Endothelial cell of umbilical vein (primary cell): ENCODE measurements at regions not wholly inside any gene's neighbourhood (a gene's known extent, or its start where the extent isn't known, plus 50 kb on each side); places are given as distances from the start of the nearest gene placed in this dataset.

Experiments used
- CTCF ChIP-seq, 2 donors: IDR thresholded peaks; 1 replicate in 1 of 2; 2 replicates in 1 of 2; pipeline ENCODE4 v1.5.1; 2011; ENCODE audit warnings: low read length in 2 of 2, mild to moderate bottlenecking in 2 of 2, moderate library complexity in 2 of 2, control low read depth in 1 of 2, inconsistent platforms in 1 of 2, low read depth in 1 of 2; ENCODE audit not compliant: insufficient read depth in 1 of 2; ENCODE audit errors: extremely low read depth in 1 of 2
- EZH2 ChIP-seq: IDR thresholded peaks from 2 replicates; pipeline ENCODE4 v1.6.1; 2012; ENCODE audit warnings: borderline replicate concordance, low read depth, mild to moderate bottlenecking, moderate library complexity, low read length, inconsistent platforms; ENCODE audit not compliant: severe bottlenecking
- FOS ChIP-seq: IDR thresholded peaks from 2 replicates; pipeline ENCODE4 v1.6.1; 2011; ENCODE audit warnings: mild to moderate bottlenecking, low read length, moderate library complexity, borderline replicate concordance; ENCODE audit not compliant: insufficient read depth
- GATA2 ChIP-seq: IDR thresholded peaks from 2 replicates; pipeline ENCODE4 v1.7.0; 2011; ENCODE audit warnings: low read depth, mild to moderate bottlenecking, moderate library complexity, mixed read lengths, low read length; ENCODE audit not compliant: insufficient read length, insufficient read depth
- JUN ChIP-seq: IDR thresholded peaks from 2 replicates; pipeline ENCODE4 v1.6.1; 2011; ENCODE audit warnings: borderline replicate concordance, low read depth; ENCODE audit not compliant: insufficient read length, insufficient read depth
- MYC ChIP-seq: IDR thresholded peaks from one replicate; pipeline ENCODE4 v1.6.1; 2011; ENCODE audit warnings: mild to moderate bottlenecking, low read depth, low read length
- POLR2A ChIP-seq: IDR thresholded peaks from 2 replicates; pipeline ENCODE4 v1.6.1; 2012; ENCODE audit warnings: low read depth, mild to moderate bottlenecking, control low read depth, low read length
- POLR2AphosphoS5 ChIP-seq: IDR thresholded peaks from 2 replicates; pipeline ENCODE4 v1.6.1; 2012; ENCODE audit warnings: low read depth, mild to moderate bottlenecking, control low read depth, low read length, moderate library complexity; ENCODE audit not compliant: insufficient read depth
- TF ChIP-seq, protein P1 (sequence below): IDR thresholded peaks from 2 replicates; pipeline ENCODE4 v1.6.1; 2011; ENCODE audit not compliant: insufficient read depth, insufficient read length

DNA sequence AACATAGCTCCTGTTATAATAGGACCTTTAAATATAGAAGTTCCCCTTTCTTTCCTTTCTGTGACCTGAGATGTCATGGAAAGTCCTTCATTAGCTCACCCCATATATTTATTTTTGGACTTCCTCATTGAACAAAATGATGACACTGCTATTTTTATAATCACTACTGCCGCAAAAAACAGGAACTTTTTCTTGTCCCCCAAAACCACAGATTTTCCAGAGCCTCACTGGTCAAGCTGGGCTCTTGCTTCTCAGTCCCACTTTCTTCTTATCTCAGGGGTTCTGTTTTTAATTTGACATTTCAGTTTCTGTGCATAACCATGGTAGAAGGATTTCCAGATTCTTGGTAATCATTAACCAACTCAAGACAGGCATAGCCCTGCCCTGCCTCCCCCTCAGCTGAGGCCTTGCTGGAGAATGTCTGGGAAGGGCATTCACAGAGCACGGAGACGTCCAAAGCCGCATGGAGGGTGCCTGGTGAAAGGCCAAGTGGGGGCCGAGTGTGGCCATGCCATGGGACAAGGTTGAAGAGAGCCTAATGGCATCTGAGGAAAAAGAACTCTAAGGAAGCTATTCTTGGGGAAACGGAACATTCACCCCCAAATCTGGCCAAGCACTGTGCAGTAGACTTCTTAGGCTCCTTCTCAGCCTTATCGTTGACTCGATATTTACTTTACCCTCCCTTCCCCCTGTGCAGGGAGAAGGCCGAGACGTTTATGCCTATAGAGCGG is 73.7 kb downstream of the EDN1 start:
- TF ChIP-seq CTCF (IDR thresholded peaks at IDR 0.05; ENCODE audit: extremely low read depth in 1 of 2, insufficient read depth in 1 of 2, low read depth in 1 of 2, low read length in 2 of 2) (no peak), POLR2AphosphoS5 (no peak), POLR2A (no peak), EZH2 (no peak), GATA2 (no peak), FOS (no peak), MYC (no peak), JUN (no peak)
- TF ChIP-seq, protein P1, sequence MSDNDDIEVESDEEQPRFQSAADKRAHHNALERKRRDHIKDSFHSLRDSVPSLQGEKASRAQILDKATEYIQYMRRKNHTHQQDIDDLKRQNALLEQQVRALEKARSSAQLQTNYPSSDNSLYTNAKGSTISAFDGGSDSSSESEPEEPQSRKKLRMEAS: no peak
